ENCODE measurements at regions not wholly inside any gene's neighbourhood (a gene's known extent, or its start where the extent isn't known, plus 50 kb on each side); places are given as distances from the start of the nearest gene placed in this dataset.

GRCh38 chr1:90358448-90358847 lies 358.7 kb downstream of the BARHL2 start:
- no peak for TF ChIP-seq POLR2A (IDR thresholded peaks at IDR 0.05)
- TF ChIP-seq CTCF (IDR thresholded peaks at IDR 0.05) = no peak
- intact Hi-C loops (cut with DNase I) = no loop called here
- no peak overlapping the region for H3K27ac ChIP-seq
- H3K4me1 ChIP-seq (replicated peaks in 1 of 2) = no peaks in the 10 kb centered on the region
- DNase-seq = no peak
- no peaks in the 10 kb centered on the region for H3K36me3 ChIP-seq (replicated peaks in 1 of 2)
- peaks cover 3% of the 10 kb centered on the region for H3K27me3 ChIP-seq
- no peaks in the 10 kb centered on the region for H3K9me3 ChIP-seq (replicated peaks in 1 of 3)
- 79 to 88% (median 81%) methylated on average over 2 of the region's 2 CpGs for WGBS, 4 donors
- H3K4me3 ChIP-seq = no peak overlapping the region

- Histone ChIP-seq H3K4me1 (replicated peaks in 1 of 2) (no peaks in the 10 kb centered on the region), H3K27ac (no peak overlapping the region), H3K9me3 (replicated peaks in 1 of 3) (no peaks in the 10 kb centered on the region), H3K27me3 (peaks cover 3% of the 10 kb centered on the region), H3K4me3 (no peak overlapping the region), H3K36me3 (replicated peaks in 1 of 2) (no peaks in the 10 kb centered on the region)
- no peak for DNase-seq
- TF ChIP-seq CTCF (IDR thresholded peaks at IDR 0.05) (no peak), POLR2A (IDR thresholded peaks at IDR 0.05) (no peak)
- WGBS, 4 donors = 35 to 55% (median 39%) methylated on average over 2 of the region's 2 CpGs
- intact Hi-C loops (cut with DNase I) = no loop called here
Measured at GRCh38 chr1:90357995-90358394, 359.1 kb downstream of the BARHL2 start.

GRCh38 chr1:90356991-90357390 lies 360.1 kb downstream of the BARHL2 start:
- no peak for DNase-seq
- intact Hi-C loops (cut with DNase I) = no loop called here
- Histone ChIP-seq H3K4me1 (replicated peaks in 1 of 2) (no peaks in the 10 kb centered on the region), H3K9me3 (replicated peaks in 1 of 3) (no peaks in the 10 kb centered on the region), H3K36me3 (replicated peaks in 1 of 2) (no peaks in the 10 kb centered on the region), H3K4me3 (no peak overlapping the region), H3K27ac (no peak overlapping the region), H3K27me3 (peaks cover 3% of the 10 kb centered on the region)
- TF ChIP-seq CTCF (IDR thresholded peaks at IDR 0.05) = no peak
- TF ChIP-seq POLR2A (IDR thresholded peaks at IDR 0.05) = no peak
- 66 to 69% (median 68%) methylated on average over 4 of the region's 4 CpGs for WGBS, 4 donors

GRCh38 chr1:90356101-90356500 lies 361.0 kb downstream of the BARHL2 start:
- H3K4me3 ChIP-seq = no peak overlapping the region
- intact Hi-C loops (cut with DNase I) = no loop called here
- TF ChIP-seq CTCF (IDR thresholded peaks at IDR 0.05) (no peak), POLR2A (IDR thresholded peaks at IDR 0.05) (no peak)
- no peaks in the 10 kb centered on the region for H3K4me1 ChIP-seq (replicated peaks in 1 of 2)
- peaks cover 3% of the 10 kb centered on the region for H3K27me3 ChIP-seq
- 67 to 81% (median 74%) methylated on average over 3 of the region's 3 CpGs for WGBS, 4 donors
- no peak overlapping the region for H3K27ac ChIP-seq
- no peak for DNase-seq
- no peaks in the 10 kb centered on the region for H3K36me3 ChIP-seq (replicated peaks in 1 of 2)
- H3K9me3 ChIP-seq (replicated peaks in 1 of 3) = no peaks in the 10 kb centered on the region

Measured in adrenal gland (tissue), 9 donors.